Activated T-helper 9 cell treated with anti-CD3 and anti-CD28 coated beads, Interleukin-2, amount 50 U/mL, for 16 hours (primary cell): ENCODE measurements at regions not wholly inside any gene's neighbourhood (a gene's known extent, or its start where the extent isn't known, plus 50 kb on each side); places are given as distances from the start of the nearest gene placed in this dataset.
"Not testable (repeated sequence)": the region's sequence is repeated elsewhere in the genome, so short reads cannot be mapped to it uniquely, and the experiment has no call there.

Source experiments
- DNase-seq: peaks from one replicate; pipeline ENCODE4 v3.0.0-alpha.2; 2020; ENCODE audit warnings: low read depth

- no peak for DNase-seq
Observed at GRCh38 chr2:7146151-7146550, 228.9 kb downstream of the RNF144A start.

GRCh38 chr2:7154656-7155055 is 237.4 kb downstream of the RNF144A start:
- DNase-seq = no peak

- DNase-seq = no peak
Observed at GRCh38 chr2:7161501-7161900, 244.3 kb downstream of the RNF144A start.

- no peak for DNase-seq
Observed at GRCh38 chr2:7165736-7166135, 248.5 kb downstream of the RNF144A start.

GRCh38 chr2:7167801-7168411 is 250.7 kb downstream of the RNF144A start:
- no peak for DNase-seq

GRCh38 chr2:7169593-7169992 is 252.4 kb downstream of the RNF144A start:
- no peak for DNase-seq

GRCh38 chr2:7178996-7179395 is 261.8 kb downstream of the RNF144A start:
- not testable (repeated sequence) for DNase-seq

- DNase-seq = no peak
Observed at GRCh38 chr2:7180638-7181370, 263.6 kb downstream of the RNF144A start.

- no peak for DNase-seq
Observed at GRCh38 chr2:7182525-7182924, 265.3 kb downstream of the RNF144A start.

GRCh38 chr2:7189106-7189505 is 271.9 kb downstream of the RNF144A start:
- no peak for DNase-seq

GRCh38 chr2:7190587-7191324 is 273.5 kb downstream of the RNF144A start:
- DNase-seq = no peak

GRCh38 chr2:7191932-7192331 is 274.7 kb downstream of the RNF144A start:
- DNase-seq = no peak

- no peak for DNase-seq
Observed at GRCh38 chr2:7193457-7193856, 276.2 kb downstream of the RNF144A start.

- DNase-seq = no peak
Observed at GRCh38 chr2:7194950-7195349, 277.7 kb downstream of the RNF144A start.

GRCh38 chr2:7196883-7197282 is 279.7 kb downstream of the RNF144A start:
- DNase-seq = no peak

GRCh38 chr2:7201851-7202250 is 284.6 kb downstream of the RNF144A start:
- DNase-seq = no peak

GRCh38 chr2:7203056-7203467 is 285.9 kb downstream of the RNF144A start:
- DNase-seq = peak; percentile 28

- DNase-seq = no peak
Observed at GRCh38 chr2:7205151-7205830, 288.1 kb downstream of the RNF144A start.

- DNase-seq = no peak
Observed at GRCh38 chr2:7206111-7206810, 289.0 kb downstream of the RNF144A start.

- DNase-seq = no peak
Observed at GRCh38 chr2:7207631-7208030, 290.4 kb downstream of the RNF144A start.

GRCh38 chr2:7209757-7210555 is 292.7 kb downstream of the RNF144A start:
- no peak for DNase-seq
